ENCODE measurements at regions not wholly inside any gene's neighbourhood (a gene's known extent, or its start where the extent isn't known, plus 50 kb on each side); places are given as distances from the start of the nearest gene placed in this dataset.

DNA sequence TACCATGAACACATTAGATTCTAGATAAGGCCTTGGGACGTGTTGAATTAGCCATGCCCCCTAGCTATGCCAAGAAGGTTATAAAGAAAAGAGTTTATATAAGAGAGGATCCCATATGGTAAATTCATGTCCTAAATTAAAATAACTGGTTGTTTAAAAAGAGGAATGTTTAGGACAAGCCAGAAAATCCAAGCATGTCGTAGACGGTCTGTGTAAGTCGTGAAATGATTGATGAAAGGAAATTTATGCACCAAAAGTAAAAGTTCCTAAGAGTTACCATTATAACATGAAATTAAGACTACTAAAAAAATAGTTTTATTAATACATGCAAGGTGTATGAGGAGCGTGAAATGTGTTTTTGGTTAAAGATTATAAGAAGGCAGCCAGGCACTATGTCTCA is 624.9 kb downstream of the ARL4A start:
- Histone ChIP-seq H3K79me2 (ENCODE audit: low read length) (no peaks in the 10 kb centered on the region), H4K20me1 (ENCODE audit: insufficient read depth, low read depth, low read length) (no peaks in the 10 kb centered on the region), H3K9me2 (replicated peaks; ENCODE audit: insufficient read depth, low read length) (no peaks in the 10 kb centered on the region), H3K9me3 (ENCODE audit: low read length) (peaks cover 27% of the 10 kb centered on the region), H3K4me3 (ENCODE audit: low read length) (no peak overlapping the region), H2AFZ (ENCODE audit: low read length) (no peak overlapping the region), H3K27ac (ENCODE audit: low read length) (no peak overlapping the region), H3K27me3 (ENCODE audit: low read length) (no peaks in the 10 kb centered on the region), H3K4me1 (ENCODE audit: low read length) (no peaks in the 10 kb centered on the region; the same call in 1 of the 2 replicates), H3K36me3 (ENCODE audit: insufficient read depth, low read length) (no peaks in the 10 kb centered on the region; the same call in 1 of the 2 replicates), H3K4me2 (ENCODE audit: low read depth, low read length, poor library complexity, severe bottlenecking) (no peak overlapping the region), H3K9ac (ENCODE audit: low read length) (no peak overlapping the region)
- peak; percentile 55 for DNase-seq

DNA sequence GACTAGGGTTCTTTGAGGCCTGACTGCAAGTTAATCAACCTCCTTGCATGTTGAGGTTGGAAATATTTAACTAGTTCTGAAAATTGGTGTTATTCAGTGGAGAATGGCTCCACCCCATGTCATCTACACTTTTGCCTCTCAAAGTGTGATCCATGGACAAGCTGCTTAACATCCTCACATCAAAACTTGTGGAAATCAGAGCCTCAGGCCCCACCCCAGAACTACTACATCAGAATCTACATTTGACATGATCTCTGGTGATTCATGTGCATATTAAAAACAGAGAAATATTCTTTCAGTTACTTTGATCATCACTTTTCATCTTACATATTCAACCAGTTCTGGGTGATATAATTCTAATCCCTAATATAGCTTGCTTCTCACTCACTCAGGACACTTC is 632.9 kb downstream of the ARL4A start:
- no peak overlapping the region for H3K9ac ChIP-seq (ENCODE audit: low read length)
- H3K9me2 ChIP-seq (replicated peaks; ENCODE audit: insufficient read depth, low read length) = no peaks in the 10 kb centered on the region
- H3K27ac ChIP-seq (ENCODE audit: low read length) = no peak overlapping the region
- H3K4me3 ChIP-seq (ENCODE audit: low read length) = no peak overlapping the region
- H3K4me1 ChIP-seq (ENCODE audit: low read length) = no peaks in the 10 kb centered on the region
- no peaks in the 10 kb centered on the region for H4K20me1 ChIP-seq (ENCODE audit: insufficient read depth, low read depth, low read length)
- no peaks in the 10 kb centered on the region for H3K9me3 ChIP-seq (ENCODE audit: low read length)
- H3K36me3 ChIP-seq (ENCODE audit: insufficient read depth, low read length) = no peaks in the 10 kb centered on the region; the same call in 1 of the 2 replicates
- no peak overlapping the region for H2AFZ ChIP-seq (ENCODE audit: low read length)
- no peaks in the 10 kb centered on the region for H3K79me2 ChIP-seq (ENCODE audit: low read length)
- DNase-seq = no peak
- H3K4me2 ChIP-seq (ENCODE audit: low read depth, low read length, poor library complexity, severe bottlenecking) = no peak overlapping the region
- no peaks in the 10 kb centered on the region for H3K27me3 ChIP-seq (ENCODE audit: low read length)

DNA sequence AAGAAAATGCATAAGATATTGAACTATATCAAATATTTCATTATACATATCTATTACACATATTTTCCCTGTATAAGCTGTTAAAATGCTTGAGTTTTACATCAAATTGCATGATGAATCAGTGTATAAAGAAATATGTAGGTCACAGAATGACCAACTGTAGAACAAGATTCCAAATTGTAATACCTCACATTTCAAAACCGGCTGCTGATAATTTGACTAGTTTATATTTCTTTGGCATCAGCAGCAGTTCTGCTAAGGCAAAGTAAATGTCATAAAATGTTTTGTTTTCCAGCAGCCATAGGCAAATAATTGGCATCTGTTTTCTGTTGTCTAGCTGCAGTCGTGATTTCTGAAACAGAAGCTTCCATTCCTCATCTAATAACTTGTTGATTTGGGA is 633.9 kb downstream of the ARL4A start:
- Histone ChIP-seq H3K4me1 (ENCODE audit: low read length) (no peaks in the 10 kb centered on the region), H3K4me3 (ENCODE audit: low read length) (no peak overlapping the region), H3K4me2 (ENCODE audit: low read depth, low read length, poor library complexity, severe bottlenecking) (no peak overlapping the region), H3K9me3 (ENCODE audit: low read length) (peaks cover 6% of the 10 kb centered on the region; the same call in 1 of the 2 replicates), H3K9ac (ENCODE audit: low read length) (no peak overlapping the region), H2AFZ (ENCODE audit: low read length) (no peak overlapping the region), H4K20me1 (ENCODE audit: insufficient read depth, low read depth, low read length) (no peaks in the 10 kb centered on the region), H3K36me3 (ENCODE audit: insufficient read depth, low read length) (no peaks in the 10 kb centered on the region), H3K27ac (ENCODE audit: low read length) (no peak overlapping the region), H3K9me2 (replicated peaks; ENCODE audit: insufficient read depth, low read length) (no peaks in the 10 kb centered on the region), H3K79me2 (ENCODE audit: low read length) (no peaks in the 10 kb centered on the region), H3K27me3 (ENCODE audit: low read length) (no peaks in the 10 kb centered on the region)
- no peak for DNase-seq

DNA sequence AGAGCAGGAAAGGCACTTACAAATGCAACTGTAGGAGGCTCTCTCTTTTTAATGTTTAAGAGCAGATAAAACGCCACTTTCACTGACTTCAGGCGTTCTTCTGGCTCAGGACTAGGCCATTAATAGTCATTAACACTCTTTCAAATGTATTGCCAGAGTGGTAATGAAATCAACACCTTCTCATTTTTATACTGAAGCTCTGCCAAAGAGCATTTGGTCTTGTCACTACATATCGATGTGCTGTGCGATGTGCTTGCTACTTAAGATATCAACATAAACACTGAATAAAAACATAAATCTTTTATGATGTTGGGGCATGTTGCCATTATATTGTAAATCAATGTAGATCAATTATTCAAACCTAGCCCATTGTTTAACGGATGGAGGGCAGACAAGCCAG is 634.7 kb downstream of the ARL4A start:
- Histone ChIP-seq H3K79me2 (ENCODE audit: low read length) (no peaks in the 10 kb centered on the region), H3K9me2 (replicated peaks; ENCODE audit: insufficient read depth, low read length) (no peaks in the 10 kb centered on the region), H2AFZ (ENCODE audit: low read length) (no peak overlapping the region), H4K20me1 (ENCODE audit: insufficient read depth, low read depth, low read length) (no peaks in the 10 kb centered on the region), H3K9ac (ENCODE audit: low read length) (no peak overlapping the region), H3K4me1 (ENCODE audit: low read length) (peaks cover 6% of the 10 kb centered on the region), H3K27ac (ENCODE audit: low read length) (no peak overlapping the region), H3K27me3 (ENCODE audit: low read length) (no peaks in the 10 kb centered on the region), H3K9me3 (ENCODE audit: low read length) (peaks cover 6% of the 10 kb centered on the region; the same call in 1 of the 2 replicates), H3K4me3 (ENCODE audit: low read length) (no peak overlapping the region), H3K4me2 (ENCODE audit: low read depth, low read length, poor library complexity, severe bottlenecking) (no peak overlapping the region), H3K36me3 (ENCODE audit: insufficient read depth, low read length) (no peaks in the 10 kb centered on the region)
- DNase-seq = no peak

- no peaks in the 10 kb centered on the region for H3K36me3 ChIP-seq (ENCODE audit: insufficient read depth, low read length)
- no peak overlapping the region for H2AFZ ChIP-seq (ENCODE audit: low read length)
- H3K4me2 ChIP-seq (ENCODE audit: low read depth, low read length, poor library complexity, severe bottlenecking) = no peak overlapping the region
- peaks cover 10% of the 10 kb centered on the region for H3K4me1 ChIP-seq (ENCODE audit: low read length)
- no peaks in the 10 kb centered on the region for H3K79me2 ChIP-seq (ENCODE audit: low read length)
- H3K9me3 ChIP-seq (ENCODE audit: low read length) = peaks cover 6% of the 10 kb centered on the region; the same call in 1 of the 2 replicates
- H3K9ac ChIP-seq (ENCODE audit: low read length) = no peak overlapping the region
- H3K9me2 ChIP-seq (replicated peaks; ENCODE audit: insufficient read depth, low read length) = no peaks in the 10 kb centered on the region
- H4K20me1 ChIP-seq (ENCODE audit: insufficient read depth, low read depth, low read length) = no peaks in the 10 kb centered on the region
- H3K27ac ChIP-seq (ENCODE audit: low read length) = no peak overlapping the region
- no peak for DNase-seq
- H3K4me3 ChIP-seq (ENCODE audit: low read length) = no peak overlapping the region
- H3K27me3 ChIP-seq (ENCODE audit: low read length) = no peaks in the 10 kb centered on the region
Observed at GRCh38 chr7:13327669-13328068, 640.2 kb downstream of the ARL4A start.

DNA sequence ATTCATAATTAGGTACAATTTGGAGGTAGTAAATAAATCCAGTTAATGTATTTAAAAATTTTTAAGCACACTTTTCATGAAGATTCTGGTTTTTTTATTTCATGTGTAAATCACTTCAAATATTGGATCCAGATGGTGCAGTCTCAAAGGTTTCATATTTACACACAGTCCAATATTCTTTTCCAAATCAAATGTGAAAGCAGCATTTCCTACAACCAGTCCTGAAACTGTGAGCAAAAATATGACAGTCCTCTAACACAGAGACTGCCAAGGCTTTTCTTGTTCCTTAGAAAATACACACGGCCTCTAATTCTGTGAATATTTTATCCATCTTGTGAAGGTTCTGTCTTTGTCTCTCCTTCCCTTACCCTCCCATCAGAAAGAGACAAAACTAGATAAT is 645.9 kb downstream of the ARL4A start:
- no peaks in the 10 kb centered on the region for H4K20me1 ChIP-seq (ENCODE audit: insufficient read depth, low read depth, low read length)
- no peaks in the 10 kb centered on the region for H3K27me3 ChIP-seq (ENCODE audit: low read length)
- no peaks in the 10 kb centered on the region for H3K36me3 ChIP-seq (ENCODE audit: insufficient read depth, low read length)
- no peak overlapping the region for H3K4me2 ChIP-seq (ENCODE audit: low read depth, low read length, poor library complexity, severe bottlenecking)
- H3K9me3 ChIP-seq (ENCODE audit: low read length) = no peaks in the 10 kb centered on the region
- no peak for DNase-seq
- no peaks in the 10 kb centered on the region for H3K9me2 ChIP-seq (replicated peaks; ENCODE audit: insufficient read depth, low read length)
- no peak overlapping the region for H3K4me3 ChIP-seq (ENCODE audit: low read length)
- H3K4me1 ChIP-seq (ENCODE audit: low read length) = 0 out of 2 replicates have a peak, but pooled peaks cover 2% of the 10 kb centered on the region
- no peak overlapping the region for H3K9ac ChIP-seq (ENCODE audit: low read length)
- peak overlapping the region; percentile 27; the same call in 1 of the 2 replicates for H2AFZ ChIP-seq (ENCODE audit: low read length)
- H3K27ac ChIP-seq (ENCODE audit: low read length) = no peak overlapping the region
- no peaks in the 10 kb centered on the region for H3K79me2 ChIP-seq (ENCODE audit: low read length)

GRCh38 chr7:13336227-13336626 is 648.8 kb downstream of the ARL4A start:
- Histone ChIP-seq H3K9me3 (ENCODE audit: low read length) (no peaks in the 10 kb centered on the region), H3K9me2 (replicated peaks; ENCODE audit: insufficient read depth, low read length) (no peaks in the 10 kb centered on the region), H3K4me1 (ENCODE audit: low read length) (0 out of 2 replicates have a peak, but pooled peaks cover 2% of the 10 kb centered on the region), H3K9ac (ENCODE audit: low read length) (no peak overlapping the region), H3K4me3 (ENCODE audit: low read length) (no peak overlapping the region), H3K27me3 (ENCODE audit: low read length) (no peaks in the 10 kb centered on the region), H4K20me1 (ENCODE audit: insufficient read depth, low read depth, low read length) (no peaks in the 10 kb centered on the region), H3K79me2 (ENCODE audit: low read length) (no peaks in the 10 kb centered on the region), H3K4me2 (ENCODE audit: low read depth, low read length, poor library complexity, severe bottlenecking) (no peak overlapping the region), H3K27ac (ENCODE audit: low read length) (no peak overlapping the region), H3K36me3 (ENCODE audit: insufficient read depth, low read length) (no peaks in the 10 kb centered on the region), H2AFZ (ENCODE audit: low read length) (no peak overlapping the region)
- DNase-seq = no peak

GRCh38 chr7:13352677-13353076 is 636.8 kb downstream of the ETV1 start:
- no peaks in the 10 kb centered on the region for H4K20me1 ChIP-seq (ENCODE audit: insufficient read depth, low read depth, low read length)
- no peaks in the 10 kb centered on the region for H3K27me3 ChIP-seq (ENCODE audit: low read length)
- no peaks in the 10 kb centered on the region for H3K9me3 ChIP-seq (ENCODE audit: low read length)
- H2AFZ ChIP-seq (ENCODE audit: low read length) = no peak overlapping the region
- no peak overlapping the region for H3K4me2 ChIP-seq (ENCODE audit: low read depth, low read length, poor library complexity, severe bottlenecking)
- H3K9me2 ChIP-seq (replicated peaks; ENCODE audit: insufficient read depth, low read length) = no peaks in the 10 kb centered on the region
- no peaks in the 10 kb centered on the region for H3K4me1 ChIP-seq (ENCODE audit: low read length)
- DNase-seq = no peak
- H3K36me3 ChIP-seq (ENCODE audit: insufficient read depth, low read length) = no peaks in the 10 kb centered on the region
- no peaks in the 10 kb centered on the region for H3K79me2 ChIP-seq (ENCODE audit: low read length)
- no peak overlapping the region for H3K9ac ChIP-seq (ENCODE audit: low read length)
- H3K4me3 ChIP-seq (ENCODE audit: low read length) = no peak overlapping the region
- H3K27ac ChIP-seq (ENCODE audit: low read length) = no peak overlapping the region

DNA sequence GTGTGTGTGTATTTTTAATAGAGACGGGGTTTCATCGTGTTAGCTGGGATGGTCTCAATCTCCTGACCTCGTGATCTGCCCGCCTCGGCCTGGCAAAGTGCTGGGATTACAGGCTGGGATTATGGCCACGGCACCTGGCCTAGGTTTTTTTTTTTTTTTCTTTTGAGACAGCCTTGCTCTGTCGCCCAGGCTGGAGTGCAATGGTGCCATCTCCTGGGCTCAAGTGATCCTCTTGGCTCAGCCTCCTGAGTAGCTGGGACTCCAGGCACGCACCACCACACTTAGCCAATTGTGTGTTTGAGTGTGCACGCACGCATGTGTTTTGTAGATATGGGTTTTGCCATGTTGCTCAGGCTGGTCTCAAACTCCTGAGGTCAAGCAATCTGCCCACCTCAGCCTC is 629.8 kb downstream of the ETV1 start:
- Histone ChIP-seq H3K27me3 (ENCODE audit: low read length) (no peaks in the 10 kb centered on the region), H3K4me1 (ENCODE audit: low read length) (peaks cover 3% of the 10 kb centered on the region; the same call in 1 of the 2 replicates), H4K20me1 (ENCODE audit: insufficient read depth, low read depth, low read length) (no peaks in the 10 kb centered on the region), H3K79me2 (ENCODE audit: low read length) (no peaks in the 10 kb centered on the region), H3K4me2 (ENCODE audit: low read depth, low read length, poor library complexity, severe bottlenecking) (no peak overlapping the region), H3K9me3 (ENCODE audit: low read length) (no peaks in the 10 kb centered on the region), H3K27ac (ENCODE audit: low read length) (no peak overlapping the region), H3K4me3 (ENCODE audit: low read length) (no peak overlapping the region), H2AFZ (ENCODE audit: low read length) (no peak overlapping the region), H3K9ac (ENCODE audit: low read length) (no peak overlapping the region), H3K36me3 (ENCODE audit: insufficient read depth, low read length) (no peaks in the 10 kb centered on the region), H3K9me2 (replicated peaks; ENCODE audit: insufficient read depth, low read length) (no peaks in the 10 kb centered on the region)
- DNase-seq = no peak
